ENCODE measurements at regions not wholly inside any gene's neighbourhood (a gene's known extent, or its start where the extent isn't known, plus 50 kb on each side); places are given as distances from the start of the nearest gene placed in this dataset.

GRCh38 chr5:96520345-96520744, 87.3 kb upstream of the PCSK1 start:
- TF ChIP-seq, protein P1, sequence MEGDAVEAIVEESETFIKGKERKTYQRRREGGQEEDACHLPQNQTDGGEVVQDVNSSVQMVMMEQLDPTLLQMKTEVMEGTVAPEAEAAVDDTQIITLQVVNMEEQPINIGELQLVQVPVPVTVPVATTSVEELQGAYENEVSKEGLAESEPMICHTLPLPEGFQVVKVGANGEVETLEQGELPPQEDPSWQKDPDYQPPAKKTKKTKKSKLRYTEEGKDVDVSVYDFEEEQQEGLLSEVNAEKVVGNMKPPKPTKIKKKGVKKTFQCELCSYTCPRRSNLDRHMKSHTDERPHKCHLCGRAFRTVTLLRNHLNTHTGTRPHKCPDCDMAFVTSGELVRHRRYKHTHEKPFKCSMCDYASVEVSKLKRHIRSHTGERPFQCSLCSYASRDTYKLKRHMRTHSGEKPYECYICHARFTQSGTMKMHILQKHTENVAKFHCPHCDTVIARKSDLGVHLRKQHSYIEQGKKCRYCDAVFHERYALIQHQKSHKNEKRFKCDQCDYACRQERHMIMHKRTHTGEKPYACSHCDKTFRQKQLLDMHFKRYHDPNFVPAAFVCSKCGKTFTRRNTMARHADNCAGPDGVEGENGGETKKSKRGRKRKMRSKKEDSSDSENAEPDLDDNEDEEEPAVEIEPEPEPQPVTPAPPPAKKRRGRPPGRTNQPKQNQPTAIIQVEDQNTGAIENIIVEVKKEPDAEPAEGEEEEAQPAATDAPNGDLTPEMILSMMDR (IDR thresholded peaks at IDR 0.05; ENCODE audit: low read depth, low read length): no peak
- no peaks in the 10 kb centered on the region for H3K27me3 ChIP-seq (ENCODE audit: control insufficient read depth, insufficient read depth, low read length)
- DNase-seq (ENCODE audit: low read depth, low spot score): no peak
- H3K4me3 ChIP-seq (ENCODE audit: low read depth, low read length): no peak overlapping the region
- no peaks in the 10 kb centered on the region; the same call in 1 of the 2 replicates for H3K9me3 ChIP-seq (ENCODE audit: control insufficient read depth, insufficient read depth, low read length)
- ChIA-PET POLR2A (no interaction called here), CTCF (no interaction called here)
- no peak overlapping the region for H3K27ac ChIP-seq (ENCODE audit: low read depth, low read length)

- ChIA-PET POLR2A (no interaction called here), CTCF (no interaction called here)
- no peak for DNase-seq (ENCODE audit: low read depth, low spot score)
- TF ChIP-seq, protein P1 (IDR thresholded peaks at IDR 0.05; ENCODE audit: low read depth, low read length): no peak
- Histone ChIP-seq H3K4me3 (ENCODE audit: low read depth, low read length) (no peak overlapping the region), H3K27ac (ENCODE audit: low read depth, low read length) (no peak overlapping the region), H3K27me3 (ENCODE audit: control insufficient read depth, insufficient read depth, low read length) (no peaks in the 10 kb centered on the region), H3K9me3 (ENCODE audit: control insufficient read depth, insufficient read depth, low read length) (no peaks in the 10 kb centered on the region; the same call in 1 of the 2 replicates)
These were observed 89.7 kb upstream of the PCSK1 start for GRCh38 chr5:96522635-96523355.

DNA sequence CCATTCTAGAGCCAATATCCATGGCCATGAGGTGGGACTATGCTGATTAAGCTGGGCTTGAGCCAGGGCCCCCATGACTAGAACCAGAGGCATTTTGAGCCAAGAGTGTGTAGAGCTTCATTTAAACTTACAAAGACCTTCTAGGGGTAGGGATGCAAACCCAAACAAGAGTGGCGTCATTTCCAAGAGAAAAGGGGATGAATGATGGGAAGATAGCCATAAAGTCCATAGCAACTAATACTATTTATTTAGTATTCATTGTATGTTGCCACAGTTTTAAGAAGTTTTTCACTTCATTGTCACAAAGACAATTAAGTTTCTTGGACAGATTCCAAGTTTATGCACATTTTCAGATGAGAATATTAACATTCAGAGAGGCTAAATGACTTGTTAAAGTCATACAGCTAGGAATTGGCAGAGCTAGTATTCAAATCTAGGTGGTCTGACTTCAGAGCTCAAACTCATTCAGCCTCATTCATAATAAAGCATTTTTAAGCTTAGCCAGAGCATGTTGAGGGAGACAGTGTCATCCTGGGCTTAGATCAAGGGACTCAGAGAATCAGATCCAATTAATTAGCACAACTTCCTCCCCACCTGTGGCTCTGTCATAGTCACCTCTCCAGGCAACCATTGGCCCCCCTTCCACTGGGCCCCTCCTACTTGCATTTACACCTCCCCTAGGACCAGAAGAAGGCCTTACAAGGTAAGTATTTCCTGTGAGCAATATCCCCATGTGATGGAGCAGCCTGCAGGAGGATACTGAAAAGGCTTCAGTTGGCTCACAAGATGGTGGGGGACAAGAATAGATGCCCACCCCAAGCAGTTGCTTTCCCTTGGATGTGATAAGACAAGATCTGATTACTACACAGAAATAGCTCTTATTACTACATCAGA, 95.0 kb upstream of the PCSK1 start:
- no peak overlapping the region for H3K27ac ChIP-seq (ENCODE audit: low read depth, low read length)
- CTCF ChIA-PET: interaction anchor here (1.3 kb wide), 1 partner anchor 68 kb away, joined by 3 read pairs; no protein-coding TSS in a partner anchor
- H3K9me3 ChIP-seq (ENCODE audit: control insufficient read depth, insufficient read depth, low read length): no peaks in the 10 kb centered on the region; the same call in 1 of the 2 replicates
- POLR2A ChIA-PET: no interaction called here
- TF ChIP-seq, protein P1 (IDR thresholded peaks at IDR 0.05; ENCODE audit: low read depth, low read length): no peak
- DNase-seq (ENCODE audit: low read depth, low spot score): no peak
- no peak overlapping the region for H3K4me3 ChIP-seq (ENCODE audit: low read depth, low read length)
- no peaks in the 10 kb centered on the region for H3K27me3 ChIP-seq (ENCODE audit: control insufficient read depth, insufficient read depth, low read length)

DNA sequence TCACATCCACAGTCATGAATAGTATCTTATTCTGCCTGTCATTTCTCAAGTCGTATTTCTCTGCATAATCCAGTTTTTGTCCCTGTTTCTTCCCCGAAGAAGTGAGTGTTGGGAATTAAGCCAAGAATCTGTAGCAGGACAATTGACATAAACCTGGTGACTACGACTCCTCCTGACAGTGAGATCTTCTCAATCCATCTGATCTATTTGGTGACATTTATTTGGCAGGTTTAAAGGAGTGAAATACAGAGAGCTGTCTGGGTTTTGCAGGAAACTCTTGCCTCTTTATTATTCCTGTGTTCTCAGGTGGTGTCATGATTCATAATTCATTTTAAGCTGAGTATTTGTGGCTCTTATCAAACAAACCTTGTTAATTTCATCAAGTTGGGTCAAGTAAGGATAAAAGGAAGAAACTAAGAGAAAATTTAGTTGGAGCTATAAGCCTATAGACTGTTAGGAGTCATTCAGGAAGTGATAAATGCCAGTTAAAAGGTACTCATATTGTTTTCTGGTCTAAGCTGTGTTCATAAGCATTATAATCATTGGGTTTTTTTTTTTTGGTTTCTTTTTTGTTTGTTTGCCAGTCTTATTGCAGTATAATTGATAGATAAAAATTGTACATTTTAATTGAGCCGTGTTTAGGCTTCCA, 95.9 kb upstream of the PCSK1 start:
- ChIA-PET CTCF (interaction anchor here (1.3 kb wide), 1 partner anchor 67 kb away, joined by 3 read pairs; no protein-coding TSS in a partner anchor), POLR2A (no interaction called here)
- no peak for DNase-seq (ENCODE audit: low read depth, low spot score)
- TF ChIP-seq, protein P1 (IDR thresholded peaks at IDR 0.05; ENCODE audit: low read depth, low read length): no peak
- H3K27me3 ChIP-seq (ENCODE audit: control insufficient read depth, insufficient read depth, low read length): no peaks in the 10 kb centered on the region
- H3K9me3 ChIP-seq (ENCODE audit: control insufficient read depth, insufficient read depth, low read length): no peaks in the 10 kb centered on the region
- H3K27ac ChIP-seq (ENCODE audit: low read depth, low read length): no peak overlapping the region
- no peak overlapping the region for H3K4me3 ChIP-seq (ENCODE audit: low read depth, low read length)
